Natural killer cell (primary cell): ENCODE measurements at regions not wholly inside any gene's neighbourhood (a gene's known extent, or its start where the extent isn't known, plus 50 kb on each side); places are given as distances from the start of the nearest gene placed in this dataset.
"Not testable (repeated sequence)": the region's sequence is repeated elsewhere in the genome, so short reads cannot be mapped to it uniquely, and the experiment has no call there.

Source experiments
- ATAC-seq, 3 donors: fragments of 150-1000 bp in 2 of 3; fragments of 200-7000 bp in 1 of 3; cut with Tn5 transposase; 1 replicate in 1 of 3; 2 replicates in 2 of 3; pipeline ENCODE4 v1.10.0; 2021; ENCODE audit warnings: mild to moderate bottlenecking in 2 of 3, moderate library complexity in 2 of 3
- DNase-seq, 2 donors: peaks; one replicate each; pipeline versions ENCODE4 v3.0.0 to v3.0.0-alpha.2; 2013 to 2021; ENCODE audit warnings: mixed read lengths in 1 of 2
- H3K27ac ChIP-seq: one replicate; pipeline ENCODE4 v1.5.1; 2013; ENCODE audit warnings: mild to moderate bottlenecking, low read length
- H3K27me3 ChIP-seq: one replicate; pipeline ENCODE4 v1.6.1; 2013; ENCODE audit warnings: low read length; ENCODE audit not compliant: control insufficient read depth, insufficient read depth
- H3K36me3 ChIP-seq: one replicate; pipeline ENCODE4 v1.6.1; 2013; ENCODE audit warnings: low read length; ENCODE audit not compliant: control insufficient read depth, insufficient read depth
- H3K4me1 ChIP-seq: one replicate; pipeline ENCODE4 v1.6.1; 2013; ENCODE audit warnings: low read length; ENCODE audit not compliant: control insufficient read depth, insufficient read depth
- H3K4me3 ChIP-seq: one replicate; pipeline ENCODE4 v1.5.1; 2013; ENCODE audit warnings: low read length
- H3K9me3 ChIP-seq: one replicate; pipeline ENCODE4 v1.6.1; 2013; ENCODE audit warnings: low read length; ENCODE audit not compliant: control insufficient read depth, insufficient read depth
- H3K27ac Mint-ChIP-seq, 2 donors: one replicate each; pipeline ENCODE4 v1.8.0; 2022; ENCODE audit warnings: mild to moderate bottlenecking in 2 of 2, mixed read lengths in 2 of 2, moderate library complexity in 1 of 2
- H3K27me3 Mint-ChIP-seq, 2 donors: one replicate each; pipeline ENCODE4 v1.8.0; 2022; ENCODE audit warnings: low read depth in 2 of 2, mixed read lengths in 2 of 2
- H3K36me3 Mint-ChIP-seq: one replicate; pipeline ENCODE4 v1.8.0; 2022; ENCODE audit warnings: mixed read lengths
- H3K4me1 Mint-ChIP-seq, 2 donors: one replicate each; pipeline ENCODE4 v1.8.0; 2022; ENCODE audit warnings: mixed read lengths in 2 of 2
- H3K4me3 Mint-ChIP-seq: one replicate; pipeline ENCODE4 v1.8.0; 2022; ENCODE audit warnings: mild to moderate bottlenecking, moderate library complexity, mixed read lengths
- H3K9me3 Mint-ChIP-seq, 2 donors: one replicate each; pipeline ENCODE4 v1.8.0; 2022; ENCODE audit warnings: mixed read lengths in 2 of 2
- WGBS: methylation state at CpG from one replicate; pipeline ENCODE4 v1.1.7; 2013; ENCODE audit warnings: missing lambda C conversion rate; ENCODE audit not compliant: insufficient coverage; 5-methylcytosine and 5-hydroxymethylcytosine counted together
- intact Hi-C: fragments of 100-400 bp; cut with micrococcal nuclease; formaldehyde crosslinking; loops from one replicate; pipeline ENCODE4 v1.14.2; 2022

DNA sequence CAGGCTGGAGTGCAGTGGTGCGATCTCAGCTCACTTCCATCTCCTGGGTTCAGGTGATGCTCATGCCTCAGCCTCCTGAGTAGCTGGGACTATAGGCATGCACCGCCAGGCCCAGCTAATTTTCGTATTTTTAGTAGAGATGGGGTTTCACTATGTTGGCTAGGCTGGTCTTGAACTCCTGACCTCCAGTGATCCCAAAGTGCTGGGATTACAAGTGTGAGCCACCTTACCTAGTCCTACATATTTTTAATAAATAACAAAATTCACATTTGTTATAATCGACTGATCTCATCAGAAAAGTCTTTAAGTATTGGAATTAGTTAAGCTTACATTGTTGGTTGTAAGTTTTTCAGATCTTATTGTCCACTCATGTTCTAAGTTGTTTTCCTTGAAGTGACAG lies 83.4 kb upstream of the TPTE start:
- H3K36me3 ChIP-seq, H3K36me3 Mint-ChIP-seq, intact Hi-C loops, H3K9me3 Mint-ChIP-seq, H3K4me3 ChIP-seq, H3K27me3 ChIP-seq, ATAC-seq, H3K27ac Mint-ChIP-seq, H3K27ac ChIP-seq, H3K4me3 Mint-ChIP-seq, DNase-seq, H3K4me1 ChIP-seq, H3K27me3 Mint-ChIP-seq, H3K4me1 Mint-ChIP-seq: not testable (repeated sequence)
- peaks cover 20% of the 10 kb centered on the region for H3K9me3 ChIP-seq
- WGBS = 62% methylated on average over 3 of the region's 4 CpGs

DNA sequence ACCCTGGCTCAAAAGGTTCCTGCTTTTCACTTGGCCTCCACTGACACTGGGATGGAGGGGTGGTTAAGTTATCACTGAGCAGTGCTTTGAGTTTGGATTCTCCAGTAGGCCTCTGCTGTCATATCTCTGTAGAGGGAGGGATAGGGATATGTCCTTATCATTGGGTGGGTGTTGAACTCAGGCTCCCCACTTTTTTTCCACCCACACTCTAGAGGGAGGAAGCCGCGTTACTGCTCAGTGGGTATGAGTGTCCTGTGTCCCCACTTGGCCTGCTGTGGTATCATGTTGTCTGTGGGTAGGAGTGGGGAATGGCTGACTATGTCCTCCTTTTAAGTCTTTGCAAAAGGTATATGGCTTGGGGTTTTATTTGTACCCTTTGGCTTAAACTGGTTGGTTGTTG lies 80.7 kb upstream of the TPTE start:
- peak in 2 of 3 donors; percentile 13 to 38 for ATAC-seq
- intact Hi-C loops = not testable (repeated sequence)
- 94% methylated on average over 2 of the region's 2 CpGs for WGBS

DNA sequence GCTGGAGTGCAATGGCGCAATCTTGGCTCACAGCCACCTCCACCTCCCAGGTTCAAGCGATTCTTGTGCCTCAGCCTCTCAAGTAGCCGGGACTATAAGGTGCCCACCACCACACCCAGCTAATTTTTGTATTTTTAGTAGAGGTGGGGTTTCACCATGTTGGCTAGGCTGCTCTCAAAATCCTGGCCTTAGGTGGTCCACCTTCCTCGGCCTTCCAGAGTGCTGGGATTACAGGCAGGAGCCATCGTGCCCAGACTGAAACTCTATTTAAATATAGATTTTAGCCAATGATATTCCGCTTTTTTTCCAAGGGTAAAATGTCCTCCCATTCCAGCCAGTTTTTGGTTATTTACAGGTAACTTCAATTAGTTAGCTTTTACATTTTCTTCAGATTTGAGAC lies 79.4 kb upstream of the TPTE start:
- intact Hi-C loops = not testable (repeated sequence)
- WGBS = 77% methylated on average over 5 of the region's 6 CpGs

More for the DNA sequence above, 80.7 kb upstream of the TPTE start:
- not testable (repeated sequence) for H3K9me3 Mint-ChIP-seq, H3K4me1 Mint-ChIP-seq, H3K36me3 ChIP-seq, H3K27me3 Mint-ChIP-seq, DNase-seq, H3K4me3 ChIP-seq, H3K36me3 Mint-ChIP-seq, H3K27me3 ChIP-seq, H3K4me1 ChIP-seq, H3K27ac Mint-ChIP-seq, H3K4me3 Mint-ChIP-seq, H3K27ac ChIP-seq
- peaks cover 20% of the 10 kb centered on the region for H3K9me3 ChIP-seq

DNA sequence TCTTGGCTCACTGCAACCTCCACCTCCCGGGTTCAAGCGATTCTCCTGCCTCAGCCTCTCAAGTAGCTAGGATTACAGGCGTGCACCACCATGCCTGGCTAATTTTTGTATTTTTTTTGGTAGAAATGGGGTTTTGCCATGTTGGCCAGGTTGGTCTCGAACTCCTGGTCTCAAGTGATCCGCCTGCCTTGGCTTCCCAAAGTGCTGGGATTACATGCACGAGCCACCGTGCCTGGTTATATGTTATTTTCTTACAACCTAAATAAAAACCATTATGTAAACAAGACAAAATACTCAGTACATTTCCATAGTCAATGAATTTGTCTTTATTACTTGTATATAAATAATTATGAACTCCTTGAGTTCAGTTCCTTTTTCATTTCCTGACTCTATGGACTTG lies 75.7 kb upstream of the TPTE start:
- H3K36me3 Mint-ChIP-seq, H3K27ac Mint-ChIP-seq, DNase-seq, H3K27me3 Mint-ChIP-seq, H3K27ac ChIP-seq, H3K27me3 ChIP-seq, H3K36me3 ChIP-seq, H3K4me3 ChIP-seq, ATAC-seq, H3K4me3 Mint-ChIP-seq, H3K4me1 Mint-ChIP-seq, H3K9me3 Mint-ChIP-seq, intact Hi-C loops, H3K4me1 ChIP-seq: not testable (repeated sequence)
- peaks cover 15% of the 10 kb centered on the region for H3K9me3 ChIP-seq
- WGBS = 52% methylated on average over 7 of the region's 7 CpGs

More for the DNA sequence above, 79.4 kb upstream of the TPTE start:
- not testable (repeated sequence) for H3K27me3 Mint-ChIP-seq, H3K36me3 Mint-ChIP-seq, H3K9me3 Mint-ChIP-seq, ATAC-seq, H3K4me3 ChIP-seq, DNase-seq, H3K27ac ChIP-seq, H3K36me3 ChIP-seq, H3K27me3 ChIP-seq, H3K4me1 ChIP-seq, H3K27ac Mint-ChIP-seq, H3K4me1 Mint-ChIP-seq, H3K4me3 Mint-ChIP-seq
- H3K9me3 ChIP-seq = peaks cover 20% of the 10 kb centered on the region

GRCh38 chr21:10449451-10449850 lies 71.9 kb upstream of the TPTE start:
- H3K27ac ChIP-seq, H3K36me3 ChIP-seq, DNase-seq, intact Hi-C loops, H3K4me3 ChIP-seq, H3K4me1 Mint-ChIP-seq, H3K27ac Mint-ChIP-seq, ATAC-seq, H3K4me3 Mint-ChIP-seq, H3K4me1 ChIP-seq, H3K27me3 ChIP-seq, H3K27me3 Mint-ChIP-seq: not testable (repeated sequence)
- peaks cover 12% of the 10 kb centered on the region for H3K9me3 ChIP-seq
- Mint-ChIP-seq H3K9me3 (peaks cover 8 to 20% of the 10 kb centered on the region in 2 donors), H3K36me3 (peaks cover 16% of the 10 kb centered on the region)
- WGBS = 74% methylated on average over 8 of the region's 8 CpGs

GRCh38 chr21:10451274-10451673 lies 70.1 kb upstream of the TPTE start:
- H3K4me3 Mint-ChIP-seq, H3K4me1 ChIP-seq, intact Hi-C loops, H3K27ac Mint-ChIP-seq, H3K36me3 ChIP-seq, H3K27me3 ChIP-seq, H3K27me3 Mint-ChIP-seq, H3K4me3 ChIP-seq, ATAC-seq, DNase-seq, H3K27ac ChIP-seq, H3K4me1 Mint-ChIP-seq: not testable (repeated sequence)
- WGBS = 48% methylated on average over 3 of the region's 6 CpGs
- H3K9me3 ChIP-seq = peaks cover 12% of the 10 kb centered on the region
- peaks cover 16% of the 10 kb centered on the region for H3K36me3 Mint-ChIP-seq
- H3K9me3 Mint-ChIP-seq = peaks cover 8 to 11% of the 10 kb centered on the region in 2 donors

DNA sequence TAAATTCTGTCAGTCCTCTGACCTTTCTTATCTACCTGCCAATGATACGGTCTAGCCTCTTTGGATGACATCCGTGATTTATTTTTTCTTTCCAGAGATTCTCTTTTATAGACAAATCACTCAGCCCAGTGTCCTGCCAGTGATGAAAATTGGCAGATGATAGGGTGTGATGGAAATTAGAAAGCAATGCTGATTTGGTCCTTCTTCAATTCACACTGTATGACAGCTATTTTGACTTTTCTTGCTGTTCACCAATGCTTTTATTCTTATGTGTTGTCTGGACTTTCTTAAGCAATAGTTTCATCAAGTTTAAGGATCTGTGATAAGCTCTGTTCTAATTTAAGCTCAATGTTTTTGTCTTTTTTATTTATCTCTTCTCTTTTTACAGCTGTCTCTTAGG lies 63.6 kb upstream of the TPTE start:
- intact Hi-C loops, H3K27ac Mint-ChIP-seq: not testable (repeated sequence)

GRCh38 chr21:10460957-10461356 lies 60.4 kb upstream of the TPTE start:
- H3K36me3 Mint-ChIP-seq, H3K27me3 Mint-ChIP-seq, H3K4me1 Mint-ChIP-seq, H3K4me1 ChIP-seq, H3K9me3 Mint-ChIP-seq, H3K4me3 Mint-ChIP-seq, H3K36me3 ChIP-seq, ATAC-seq, H3K27ac Mint-ChIP-seq, intact Hi-C loops, DNase-seq, H3K27ac ChIP-seq, H3K4me3 ChIP-seq, H3K27me3 ChIP-seq: not testable (repeated sequence)
- H3K9me3 ChIP-seq = peaks cover 21% of the 10 kb centered on the region
- 62% methylated on average over 5 of the region's 5 CpGs for WGBS

More for the DNA sequence above, 63.6 kb upstream of the TPTE start:
- not testable (repeated sequence) for H3K36me3 Mint-ChIP-seq, H3K4me1 ChIP-seq, H3K9me3 Mint-ChIP-seq, H3K27ac ChIP-seq, H3K36me3 ChIP-seq, H3K27me3 ChIP-seq, H3K27me3 Mint-ChIP-seq, DNase-seq, H3K4me3 Mint-ChIP-seq, H3K4me3 ChIP-seq, H3K4me1 Mint-ChIP-seq
- WGBS = 45% methylated on average over 2 of the region's 2 CpGs
- ATAC-seq = peak in 1 of 3 donors; percentile 2
- peaks cover 13% of the 10 kb centered on the region for H3K9me3 ChIP-seq
